Left renal pelvis (tissue), 4 donors: ENCODE measurements at regions not wholly inside any gene's neighbourhood (a gene's known extent, or its start where the extent isn't known, plus 50 kb on each side); places are given as distances from the start of the nearest gene placed in this dataset.

Source experiments
- DNase-seq, 4 donors: peaks; one replicate each; pipeline ENCODE4 v3.0.0-alpha.2; 2013; ENCODE audit warnings: low read depth in 4 of 4, low spot score in 3 of 4

DNA sequence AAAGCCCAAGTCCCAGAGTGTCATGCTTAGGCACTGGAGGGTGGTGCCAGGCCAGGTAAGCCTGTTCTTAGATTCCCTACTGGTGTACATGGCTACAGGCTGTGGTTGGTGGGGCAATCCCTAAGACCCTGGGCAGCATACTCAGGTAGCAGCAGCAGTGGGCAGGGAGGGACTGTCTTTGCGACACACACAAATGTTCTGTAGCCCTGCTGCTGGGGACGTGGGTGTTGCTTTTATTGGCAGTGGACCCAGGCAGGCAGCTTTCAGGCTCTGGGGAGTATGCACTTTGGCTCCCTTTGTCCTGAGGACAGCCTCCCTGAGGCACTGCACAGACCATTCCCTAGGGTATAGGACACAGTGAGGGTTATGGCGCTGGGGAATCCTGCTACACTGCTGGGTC is 137.1 kb upstream of the ADAMTS19 start:
- no peak for DNase-seq

DNA sequence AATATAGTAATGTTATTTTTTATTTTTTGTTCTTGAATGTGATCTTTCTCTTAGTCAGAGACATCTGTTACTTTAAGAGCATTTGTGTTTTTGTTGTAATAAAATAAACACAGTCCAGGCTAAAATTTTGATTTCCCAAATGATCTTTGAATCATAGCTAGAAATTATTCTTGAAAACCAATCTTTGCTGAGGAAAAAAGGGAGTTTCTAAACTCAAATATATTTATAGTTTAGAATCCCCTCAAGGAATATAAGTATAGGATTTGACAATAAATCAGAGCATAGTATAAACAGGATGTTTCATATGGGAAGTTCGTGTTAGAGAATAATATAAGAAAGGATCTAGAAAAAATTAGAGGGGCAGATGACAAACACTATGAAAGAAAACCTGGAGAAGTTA is 118.8 kb upstream of the ADAMTS19 start:
- no peak for DNase-seq

DNA sequence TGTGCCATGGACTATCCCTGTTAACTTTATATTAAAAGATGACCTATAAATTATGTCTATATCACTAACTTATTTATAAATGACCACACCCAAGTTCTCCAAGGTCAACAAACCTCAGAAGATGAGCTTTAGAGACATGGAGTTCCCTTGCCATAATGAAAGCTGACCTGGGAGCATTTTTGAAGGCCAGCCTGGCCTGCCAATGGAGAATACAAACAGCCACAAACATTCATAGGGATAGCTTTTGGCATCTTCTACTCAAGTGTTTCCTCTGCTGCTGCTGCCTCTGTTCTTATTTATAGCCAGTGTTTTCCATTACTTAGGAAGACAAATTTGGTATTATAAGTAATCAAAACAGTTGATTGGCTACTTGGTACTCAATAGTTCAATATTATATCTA is 117.3 kb upstream of the ADAMTS19 start:
- DNase-seq = no peak

DNA sequence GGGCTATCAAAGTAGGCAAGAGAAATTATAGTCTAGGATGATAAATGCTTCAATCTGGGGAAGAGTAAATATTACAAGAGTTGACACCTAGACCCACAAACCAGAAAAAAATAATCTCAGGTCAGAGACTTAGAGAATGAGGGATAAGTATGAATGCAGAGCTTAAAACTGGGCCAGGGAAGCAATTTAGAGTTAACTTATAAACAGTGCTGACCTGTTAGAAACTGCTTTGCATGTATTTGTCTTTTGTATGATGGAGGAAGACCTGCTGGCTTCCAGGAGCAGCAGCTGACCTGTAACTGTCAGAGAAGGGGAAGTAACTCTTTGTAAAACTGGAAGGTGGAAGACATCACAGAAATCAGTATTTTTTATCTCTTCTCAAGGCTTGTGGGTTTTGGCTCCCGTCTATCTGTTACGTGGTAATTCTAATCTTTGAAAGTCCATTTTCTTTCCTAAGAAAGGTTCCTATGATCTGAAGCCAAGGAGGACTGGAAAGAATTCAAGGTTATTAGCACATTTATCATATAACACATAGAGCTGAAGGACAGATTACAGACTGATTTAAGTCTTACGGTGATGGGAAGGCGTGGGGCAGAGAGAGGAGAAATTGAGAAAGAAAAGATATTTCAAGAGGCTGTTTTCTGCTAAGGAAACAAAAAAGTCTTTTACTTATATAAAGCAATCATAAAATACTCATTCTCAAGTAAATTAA is 114.7 kb upstream of the ADAMTS19 start:
- no peak for DNase-seq

DNA sequence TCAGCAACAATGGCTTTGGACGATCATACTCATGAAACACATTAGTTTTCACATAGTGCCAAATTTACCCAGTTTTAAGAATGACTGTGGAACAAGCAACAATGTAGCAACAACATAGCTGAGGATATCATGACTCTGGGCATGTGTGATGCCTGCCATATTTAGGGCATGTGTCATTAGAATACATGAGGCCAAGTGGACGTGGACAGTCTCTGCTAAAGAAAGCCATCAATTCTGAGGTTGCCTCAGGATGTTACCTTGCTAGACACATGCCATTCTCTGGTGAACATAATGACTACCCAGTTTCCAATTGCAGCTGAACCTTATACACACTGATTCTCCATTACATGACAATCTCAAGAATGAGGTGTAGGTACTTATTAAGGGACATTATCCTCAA is 103.3 kb upstream of the ADAMTS19 start:
- DNase-seq = no peak

DNA sequence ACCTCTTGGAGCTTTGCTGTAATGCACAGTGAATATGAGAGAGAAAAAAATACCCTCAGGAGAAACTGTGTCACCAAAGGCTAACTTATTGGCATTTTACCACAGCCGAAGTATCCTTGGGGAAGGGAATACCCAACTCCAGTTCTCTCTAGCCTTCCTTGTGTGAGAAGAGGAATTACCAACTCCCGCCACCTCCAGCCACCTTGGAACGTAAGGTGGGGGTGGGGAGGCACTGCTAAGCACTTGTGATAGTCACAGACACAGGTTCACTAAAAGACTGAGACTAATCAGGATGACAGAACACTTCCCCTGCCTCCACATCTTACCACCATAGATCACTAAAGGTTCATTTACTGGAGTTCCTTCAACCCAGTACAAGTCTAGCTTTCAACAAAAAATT is 102.0 kb upstream of the ADAMTS19 start:
- no peak for DNase-seq

DNA sequence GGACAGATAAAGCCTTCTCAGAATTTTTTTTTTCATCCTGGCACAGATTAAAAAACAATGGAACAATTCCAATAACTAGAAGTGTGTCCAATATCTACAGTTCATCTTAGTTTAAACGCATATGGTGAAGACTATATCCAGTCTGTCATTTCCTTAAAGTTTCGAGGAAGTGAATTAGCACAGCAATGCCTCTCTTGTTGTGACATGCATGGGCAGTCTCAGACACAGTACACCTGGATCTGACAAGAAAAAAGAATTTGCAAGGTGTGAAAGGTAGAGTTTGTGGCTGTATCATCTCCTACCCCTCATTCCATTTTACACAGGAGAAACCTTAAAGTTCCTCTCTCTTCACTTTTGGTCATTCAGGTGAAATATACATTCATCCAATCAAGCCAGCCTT is 100.6 kb upstream of the ADAMTS19 start:
- no peak for DNase-seq

DNA sequence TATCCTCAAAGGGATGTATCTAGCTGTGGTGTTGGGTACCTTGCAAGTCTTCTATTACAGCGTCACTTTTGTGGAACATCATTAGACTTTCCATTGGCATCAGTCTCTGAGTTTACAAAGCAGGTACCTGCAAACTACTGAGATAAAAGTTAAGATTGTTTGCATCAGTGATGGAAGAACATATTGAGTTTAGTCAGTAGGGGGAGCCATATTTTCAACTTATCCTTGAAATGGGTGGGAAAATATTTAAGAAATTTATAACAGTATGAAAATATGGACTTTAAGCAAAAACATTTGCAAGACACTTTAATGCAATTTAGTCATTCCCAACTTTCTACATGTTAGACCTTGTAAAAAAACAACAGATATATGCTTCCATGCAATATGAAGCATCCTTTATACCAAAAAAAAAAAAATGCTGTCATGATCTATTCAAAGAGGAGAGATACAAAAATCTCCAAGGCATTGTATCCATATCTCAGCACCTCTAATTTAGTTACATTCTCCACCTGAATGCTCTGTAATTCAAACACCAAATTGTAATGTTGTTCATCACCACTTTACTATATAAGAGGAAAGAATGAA is 98.6 kb upstream of the ADAMTS19 start:
- DNase-seq = no peak

DNA sequence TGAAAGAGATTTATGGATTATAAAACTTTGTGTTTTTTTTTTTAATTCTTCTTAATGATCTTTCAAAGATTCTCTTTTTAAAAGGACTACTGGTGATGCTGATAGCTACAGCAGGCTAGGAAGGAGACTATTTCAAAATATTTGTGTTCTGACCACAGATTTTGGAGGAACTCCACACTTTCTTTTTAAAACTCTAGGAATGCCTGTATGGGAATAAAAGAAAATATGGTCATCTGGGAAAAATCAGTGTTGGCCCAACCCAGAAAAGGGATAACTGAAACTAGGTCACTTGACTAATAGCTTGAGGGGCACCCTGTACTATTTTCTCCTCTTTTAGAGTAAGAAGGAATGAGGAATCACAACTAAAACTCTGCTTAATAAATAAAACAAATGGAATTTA is 97.6 kb upstream of the ADAMTS19 start:
- no peak for DNase-seq

DNA sequence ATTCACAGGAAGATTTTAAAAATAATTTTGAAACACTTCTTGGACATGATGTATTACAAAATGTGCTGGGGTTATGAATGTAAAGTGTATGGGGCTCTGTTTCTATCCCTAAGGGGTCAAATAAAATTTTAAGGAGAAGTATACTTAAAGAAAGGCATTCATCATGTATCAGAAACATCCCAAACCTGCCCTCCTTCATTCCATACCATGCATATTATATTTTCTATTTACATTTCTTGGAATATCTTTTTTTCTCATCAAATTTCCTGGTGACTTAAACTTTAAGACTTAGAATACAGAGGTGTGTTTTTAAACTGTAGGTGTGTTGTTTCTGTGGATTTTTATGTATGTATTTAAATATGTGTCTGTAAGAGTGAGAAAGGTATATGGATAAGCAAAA is 96.1 kb upstream of the ADAMTS19 start:
- no peak for DNase-seq

DNA sequence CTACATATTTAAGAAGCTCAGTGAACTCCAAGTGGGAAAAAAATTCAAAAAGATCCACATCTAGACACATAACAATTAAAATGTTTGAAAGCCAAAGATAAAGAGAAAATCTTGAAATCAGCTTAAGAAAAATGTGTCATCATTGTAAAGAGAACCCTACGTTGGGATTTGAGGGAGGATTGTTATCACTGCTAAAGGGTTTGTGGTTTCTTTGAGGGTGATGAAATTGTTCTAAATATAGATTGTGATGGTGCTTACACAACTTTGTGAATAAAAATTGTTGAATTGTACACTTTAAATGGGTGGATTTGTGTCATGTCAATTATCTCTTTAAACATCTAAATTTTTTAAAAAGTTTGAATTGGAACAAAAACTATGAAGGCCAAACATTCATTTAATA is 92.2 kb upstream of the ADAMTS19 start:
- no peak for DNase-seq

DNA sequence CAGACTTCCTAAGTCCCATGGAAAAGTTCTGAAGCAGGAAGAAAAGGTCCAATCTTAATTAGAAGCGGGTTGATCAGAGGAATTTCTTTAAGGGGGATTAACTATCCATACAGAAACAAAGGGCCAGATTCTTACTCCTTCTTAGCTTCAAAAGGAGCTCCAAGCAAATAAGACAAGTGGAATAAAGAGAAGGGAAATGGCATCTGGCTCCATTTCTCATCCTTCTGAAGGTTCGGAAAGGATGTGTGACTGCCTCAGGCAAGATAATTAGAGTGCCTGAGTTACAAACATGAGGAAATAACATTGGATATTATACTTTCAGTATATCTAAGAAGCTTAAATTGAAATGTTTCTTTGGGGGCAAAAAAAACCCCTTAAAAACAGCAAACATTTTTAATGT is 88.1 kb upstream of the ADAMTS19 start:
- DNase-seq = no peak

DNA sequence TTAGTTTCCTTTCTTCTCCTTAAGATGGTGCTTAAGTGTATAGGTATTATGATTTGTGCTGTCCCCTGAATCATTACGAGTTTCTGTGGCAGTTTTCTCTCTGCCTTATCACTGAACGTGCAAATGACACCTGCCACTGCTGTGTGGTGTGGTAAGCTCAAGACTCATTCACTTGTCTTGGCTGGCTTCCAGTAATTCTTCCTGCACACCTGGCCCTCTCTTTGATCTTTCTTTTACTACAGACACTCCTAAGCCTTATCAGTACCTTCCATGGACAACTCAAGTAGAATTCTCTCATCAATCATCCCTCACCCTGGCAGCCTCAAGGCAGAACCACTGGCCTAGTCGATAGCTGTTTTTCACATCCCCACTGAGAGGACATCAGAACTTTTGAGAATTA is 82.6 kb upstream of the ADAMTS19 start:
- no peak for DNase-seq

DNA sequence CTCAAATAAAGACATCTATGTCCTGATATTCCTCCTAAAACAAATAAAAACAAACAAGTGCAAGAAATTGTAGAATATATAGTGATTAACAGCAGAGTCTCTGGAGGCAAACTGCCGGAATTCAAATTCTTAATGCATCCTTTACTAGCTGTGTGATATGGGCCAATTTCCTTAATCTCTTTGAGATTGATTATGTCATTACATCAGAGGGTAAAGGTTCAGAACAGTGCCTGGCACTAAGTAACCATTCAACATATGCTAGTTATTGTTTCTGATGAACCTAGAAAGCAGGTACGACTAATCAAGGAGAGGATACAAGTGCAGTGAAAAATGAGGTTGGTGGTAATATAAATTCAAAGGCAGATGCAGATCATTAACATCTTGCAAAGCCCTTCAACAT is 81.1 kb upstream of the ADAMTS19 start:
- DNase-seq = no peak

DNA sequence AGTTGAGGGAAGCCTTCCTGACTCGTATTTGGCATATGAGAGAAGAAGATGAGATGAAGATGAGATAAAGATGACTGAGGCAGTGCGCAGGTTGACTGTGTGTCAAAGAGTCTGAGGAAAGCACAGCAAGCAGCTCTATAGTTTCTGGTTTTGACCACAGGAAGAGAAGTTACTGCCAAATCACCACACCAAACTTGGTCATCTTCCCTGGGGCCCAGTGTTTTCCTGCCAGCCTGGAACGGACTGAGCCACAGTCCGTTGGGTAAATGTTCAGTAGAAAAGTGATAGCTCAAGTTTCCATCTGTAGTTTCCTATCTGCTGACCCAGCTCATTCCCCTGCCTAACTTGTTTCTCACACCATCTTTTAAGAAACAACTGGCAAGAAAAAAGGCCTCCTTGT is 80.7 kb upstream of the ADAMTS19 start:
- no peak for DNase-seq

DNA sequence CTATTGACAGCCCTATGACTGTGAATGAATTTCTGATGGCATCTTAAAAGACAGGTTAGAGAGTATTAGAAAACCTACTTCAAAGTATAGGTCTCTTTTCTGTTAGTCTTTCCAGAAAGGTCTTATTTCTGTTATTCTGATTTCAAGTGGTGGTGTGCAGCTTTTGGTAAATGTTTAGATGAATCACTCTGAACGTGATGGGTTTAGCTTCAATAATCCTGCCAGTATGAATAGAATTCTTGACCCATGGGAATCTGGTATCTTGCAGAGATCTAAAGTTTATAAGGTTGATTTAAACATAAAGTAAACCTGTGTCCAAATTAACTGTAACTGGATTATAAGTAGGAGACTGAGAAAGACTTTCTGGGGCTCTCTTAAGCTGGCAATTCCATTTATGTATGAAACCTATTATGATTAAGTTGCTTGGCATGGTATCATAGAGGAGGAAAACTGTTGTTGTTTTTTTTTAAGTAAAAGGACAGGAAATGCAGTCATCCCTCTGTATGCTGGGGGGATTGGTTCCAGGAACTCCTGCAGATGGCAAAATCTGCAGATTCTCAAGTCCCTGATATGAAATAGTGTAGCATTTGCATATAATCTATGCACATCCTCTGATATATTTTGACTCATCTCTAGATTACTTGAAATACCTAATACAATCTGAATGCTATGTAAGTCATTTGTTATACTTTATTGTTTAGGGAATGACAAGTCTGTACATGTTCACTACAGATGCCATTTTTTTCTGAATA is 77.0 kb upstream of the ADAMTS19 start:
- DNase-seq = no peak

DNA sequence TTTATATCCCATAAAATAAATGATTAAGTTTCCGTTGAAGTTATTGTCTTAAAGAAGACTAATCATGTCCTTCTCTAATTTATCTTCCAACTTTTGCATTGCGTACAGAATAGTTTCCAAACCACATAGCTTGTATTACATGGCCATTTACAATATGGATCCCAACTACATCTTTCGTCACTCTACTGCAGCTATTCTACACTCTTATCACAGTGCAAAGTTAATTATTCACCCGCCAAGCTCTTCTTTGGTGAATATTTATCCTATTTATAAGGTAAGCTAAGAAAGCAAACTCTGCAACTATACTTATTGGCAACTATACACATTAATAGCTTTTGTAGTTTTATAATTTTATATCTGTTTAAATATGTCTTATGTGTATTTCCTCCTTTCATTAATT is 75.9 kb upstream of the ADAMTS19 start:
- DNase-seq = no peak

DNA sequence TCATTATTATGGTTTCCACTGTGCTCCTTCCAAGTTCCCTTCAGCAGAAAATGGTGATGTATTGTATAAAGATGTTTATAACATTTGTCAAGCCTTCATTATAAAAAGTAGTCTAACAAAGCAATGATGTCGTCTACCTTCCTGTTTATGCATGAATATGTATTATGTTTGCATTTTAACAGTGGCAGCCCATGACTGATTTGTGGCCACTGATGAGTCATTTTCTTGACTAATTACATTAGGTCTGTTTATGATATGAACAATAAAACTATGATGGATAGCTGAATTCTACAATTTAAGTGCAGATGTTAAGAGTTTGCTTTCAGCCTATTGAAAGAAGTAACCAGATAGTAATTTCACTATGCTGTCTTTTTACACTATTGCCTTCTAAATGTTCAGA is 75.4 kb upstream of the ADAMTS19 start:
- DNase-seq = no peak

DNA sequence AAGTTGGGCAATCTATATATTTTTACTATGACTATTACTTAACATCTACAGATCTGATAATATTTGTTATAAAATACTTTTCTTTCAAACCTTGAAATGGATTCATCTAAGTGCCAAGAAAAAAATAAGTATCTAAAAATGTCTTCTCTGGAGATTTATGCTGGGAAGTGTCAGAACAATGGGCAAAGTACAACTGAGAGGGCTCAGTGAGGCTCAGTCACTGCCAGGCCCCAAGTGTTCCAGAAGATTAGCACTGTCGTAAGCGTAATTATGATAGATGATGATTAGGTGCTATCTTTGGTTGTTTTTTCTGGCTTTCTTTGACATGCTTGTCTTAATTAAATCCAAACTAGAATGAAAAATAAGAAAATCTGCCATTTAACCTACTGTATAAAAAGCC is 72.2 kb upstream of the ADAMTS19 start:
- DNase-seq = no peak

DNA sequence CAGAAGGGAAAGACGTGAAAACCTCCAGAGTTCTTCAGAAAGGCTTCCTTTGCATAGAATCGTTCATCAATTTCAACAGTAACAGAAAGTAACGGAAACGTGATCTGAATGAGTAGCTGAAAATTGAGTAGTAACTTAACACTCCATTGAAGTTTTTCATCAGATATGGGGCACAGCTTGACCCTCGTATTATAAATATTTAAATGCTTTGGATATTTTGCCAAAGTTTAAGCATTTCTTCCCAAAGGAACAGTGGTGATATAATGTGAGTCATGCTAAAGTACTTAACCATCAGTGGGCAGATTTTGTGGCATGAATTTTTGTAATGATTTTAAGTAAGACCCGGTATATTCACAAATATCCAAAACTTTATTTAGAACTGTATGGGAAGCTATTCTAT is 67.4 kb upstream of the ADAMTS19 start:
- DNase-seq = no peak

DNA sequence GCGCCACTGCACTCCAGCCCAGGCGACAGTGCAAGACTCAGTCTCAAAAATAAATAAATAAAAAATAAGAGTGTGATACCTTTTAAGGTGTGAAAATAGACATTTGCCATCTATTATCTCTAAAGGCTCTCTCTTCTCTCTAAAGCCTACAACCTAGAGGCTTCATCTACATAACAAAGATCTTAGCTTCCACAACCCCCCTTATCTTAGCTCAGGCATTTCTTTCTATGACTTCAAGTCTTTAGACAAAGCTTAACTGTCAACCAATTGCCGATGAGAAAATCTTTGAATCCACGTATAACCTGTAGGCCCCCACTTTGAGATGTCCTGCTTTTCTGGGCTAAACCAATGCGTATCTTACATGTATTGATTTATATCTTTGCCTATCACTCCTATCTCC is 64.9 kb upstream of the ADAMTS19 start:
- DNase-seq = no peak

DNA sequence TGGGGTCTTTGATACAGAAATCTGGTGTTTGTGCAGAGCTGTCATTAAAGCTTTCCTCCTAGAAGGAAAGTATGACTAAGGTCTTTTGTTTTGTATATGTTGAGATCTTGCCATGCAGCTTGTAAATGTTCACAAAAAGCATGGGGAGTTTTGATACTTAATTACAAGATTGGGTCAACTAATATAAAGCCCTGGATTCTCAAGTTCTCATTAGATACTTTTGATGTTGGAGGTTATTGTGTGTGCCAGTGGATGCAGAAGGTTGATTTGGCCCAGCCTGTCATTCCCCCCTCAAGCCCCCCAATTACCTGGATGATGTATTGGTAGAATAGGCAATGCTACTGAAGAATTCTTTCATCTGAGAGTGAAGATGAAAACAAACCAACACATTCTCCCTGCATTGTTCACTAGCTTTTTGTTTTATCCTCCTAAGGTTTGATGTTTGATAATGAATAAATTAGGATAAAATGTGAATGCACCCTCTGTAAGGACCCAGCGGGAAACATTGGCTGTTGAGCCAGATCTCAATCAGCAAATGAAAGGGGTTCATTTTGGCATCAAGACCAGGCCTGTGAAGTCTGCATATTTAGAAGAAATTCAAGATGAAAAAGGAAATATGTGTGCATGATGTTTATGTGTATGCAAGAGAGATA is 61.9 kb upstream of the ADAMTS19 start:
- DNase-seq = no peak
